Chondrocyte (in vitro differentiated cells): ENCODE measurements at regions not wholly inside any gene's neighbourhood (a gene's known extent, or its start where the extent isn't known, plus 50 kb on each side); places are given as distances from the start of the nearest gene placed in this dataset.
A peak's percentile ranks its signal among the peaks of the same experiment; 100 is the strongest.

ENCODE experiments used
- DNase-seq: peaks from one replicate; pipeline ENCODE4 v3.0.0; 2021; ENCODE audit warnings: mixed read lengths, low spot score
- H3K27ac Mint-ChIP-seq: one replicate; pipeline ENCODE4 v1.8.0; 2021; ENCODE audit warnings: mild to moderate bottlenecking, moderate library complexity, mixed read lengths; ENCODE audit not compliant: unreplicated experiment
- H3K27me3 Mint-ChIP-seq: 2 replicates; pipeline ENCODE4 v1.8.0; 2021; ENCODE audit warnings: low read depth, mixed read lengths
- H3K36me3 Mint-ChIP-seq: 2 replicates; pipeline ENCODE4 v1.8.0; 2021; ENCODE audit warnings: low read depth, mixed read lengths
- H3K4me1 Mint-ChIP-seq: 2 replicates; pipeline ENCODE4 v1.8.0; 2021; ENCODE audit warnings: low read depth, mild to moderate bottlenecking, mixed read lengths
- H3K4me3 Mint-ChIP-seq: one replicate; pipeline ENCODE4 v1.8.0; 2021; ENCODE audit warnings: mild to moderate bottlenecking, moderate library complexity, mixed read lengths; ENCODE audit not compliant: unreplicated experiment
- H3K9me3 Mint-ChIP-seq: 2 replicates; pipeline ENCODE4 v1.8.0; 2021; ENCODE audit warnings: low read depth, mixed read lengths
- CTCF ChIP-seq: fragments of 200-600 bp; sonication (generic); IDR thresholded peaks from 2 replicates; pipeline ENCODE4 v1.5.0; 2021; ENCODE audit warnings: antibody characterized with exemption, mild to moderate bottlenecking, moderate library complexity

- Mint-ChIP-seq H3K36me3 (peaks cover 1% of the 10 kb centered on the region), H3K4me1 (peaks cover 44% of the 10 kb centered on the region), H3K4me3 (no peak overlapping the region), H3K27me3 (no peaks in the 10 kb centered on the region), H3K27ac (peak overlapping the region; percentile 87), H3K9me3 (peaks cover 23% of the 10 kb centered on the region)
- TF ChIP-seq CTCF = no peak
- no peak for DNase-seq
These were observed 78.3 kb upstream of the ATXN3L start for GRCh38 chrX:13397878-13398818.

GRCh38 chrX:13396924-13397323 lies 77.1 kb upstream of the ATXN3L start:
- peaks cover 44% of the 10 kb centered on the region for H3K4me1 Mint-ChIP-seq
- no peaks in the 10 kb centered on the region for H3K27me3 Mint-ChIP-seq
- peaks cover 1% of the 10 kb centered on the region for H3K36me3 Mint-ChIP-seq
- H3K27ac Mint-ChIP-seq = peak overlapping the region; percentile 88
- H3K9me3 Mint-ChIP-seq = peaks cover 28% of the 10 kb centered on the region
- no peak for DNase-seq
- H3K4me3 Mint-ChIP-seq = no peak overlapping the region
- peak; percentile 40 for TF ChIP-seq CTCF

GRCh38 chrX:13389501-13389900 lies 69.6 kb upstream of the ATXN3L start:
- H3K4me1 Mint-ChIP-seq = peaks cover 34% of the 10 kb centered on the region
- DNase-seq = no peak
- no peak overlapping the region for H3K4me3 Mint-ChIP-seq
- H3K27ac Mint-ChIP-seq = no peak overlapping the region
- peaks cover 6% of the 10 kb centered on the region for H3K36me3 Mint-ChIP-seq
- peaks cover 34% of the 10 kb centered on the region for H3K9me3 Mint-ChIP-seq
- no peak for TF ChIP-seq CTCF
- no peaks in the 10 kb centered on the region for H3K27me3 Mint-ChIP-seq

GRCh38 chrX:13387666-13388494 lies 68.0 kb upstream of the ATXN3L start:
- H3K4me3 Mint-ChIP-seq = no peak overlapping the region
- H3K36me3 Mint-ChIP-seq = peaks cover 5% of the 10 kb centered on the region
- no peak for DNase-seq
- H3K27ac Mint-ChIP-seq = peak overlapping the region; percentile 68
- peaks cover 45% of the 10 kb centered on the region for H3K4me1 Mint-ChIP-seq
- TF ChIP-seq CTCF = no peak
- H3K9me3 Mint-ChIP-seq = peaks cover 24% of the 10 kb centered on the region
- H3K27me3 Mint-ChIP-seq = no peaks in the 10 kb centered on the region

GRCh38 chrX:13386636-13387035 lies 66.8 kb upstream of the ATXN3L start:
- no peak overlapping the region for H3K4me3 Mint-ChIP-seq
- no peak for DNase-seq
- no peak for TF ChIP-seq CTCF
- H3K4me1 Mint-ChIP-seq = peaks cover 57% of the 10 kb centered on the region
- no peak overlapping the region for H3K27ac Mint-ChIP-seq
- peaks cover 5% of the 10 kb centered on the region for H3K36me3 Mint-ChIP-seq
- peaks cover 19% of the 10 kb centered on the region for H3K9me3 Mint-ChIP-seq
- no peaks in the 10 kb centered on the region for H3K27me3 Mint-ChIP-seq
